Prostate gland (tissue), 2 donors: ENCODE measurements at regions not wholly inside any gene's neighbourhood (a gene's known extent, or its start where the extent isn't known, plus 50 kb on each side); places are given as distances from the start of the nearest gene placed in this dataset.

ENCODE experiments used
- CTCF ChIP-seq, 4 experiments: fragments of 200-600 bp in 2 of 4; fragments of 450-650 bp in 2 of 4; sonication (generic) in 2 of 4; IDR thresholded peaks; 1 replicate in 3 of 4; 2 replicates in 1 of 4; pipeline ENCODE4 v1.5.1; 2016 to 2019; ENCODE audit warnings: antibody characterized with exemption in 4 of 4, mild to moderate bottlenecking in 2 of 4, moderate library complexity in 2 of 4
- POLR2AphosphoS5 ChIP-seq: sonication (generic); formaldehyde crosslinking; IDR thresholded peaks from one replicate; pipeline ENCODE4 v1.6.1; 2017; ENCODE audit warnings: antibody characterized with exemption

- TF ChIP-seq CTCF (IDR thresholded peaks at IDR 0.05): no peak
- no peak for TF ChIP-seq POLR2AphosphoS5
Observed at GRCh38 chr5:135631391-135631790, 52.6 kb upstream of the CXCL14 start.
